ENCODE measurements at regions not wholly inside any gene's neighbourhood (a gene's known extent, or its start where the extent isn't known, plus 50 kb on each side); places are given as distances from the start of the nearest gene placed in this dataset.

GRCh38 chr10:128560993-128561392 is 434.8 kb upstream of the MKI67 start:
- DNase-seq (ENCODE audit: low read depth) = no peak

- DNase-seq (ENCODE audit: low read depth) = no peak
Observed at GRCh38 chr10:128563387-128563786, 437.2 kb upstream of the MKI67 start.

GRCh38 chr10:128563904-128564303 is 437.7 kb upstream of the MKI67 start:
- DNase-seq (ENCODE audit: low read depth) = no peak

- no peak for DNase-seq (ENCODE audit: low read depth)
Observed at GRCh38 chr10:128566361-128566968, 440.2 kb upstream of the MKI67 start.

- DNase-seq (ENCODE audit: low read depth) = no peak
Observed at GRCh38 chr10:128567551-128567950, 441.3 kb upstream of the MKI67 start.

- no peak for DNase-seq (ENCODE audit: low read depth)
Observed at GRCh38 chr10:128568041-128568440, 441.8 kb upstream of the MKI67 start.

- DNase-seq (ENCODE audit: low read depth) = no peak
Observed at GRCh38 chr10:128568491-128568890, 442.3 kb upstream of the MKI67 start.

- no peak for DNase-seq (ENCODE audit: low read depth)
Observed at GRCh38 chr10:128568990-128569945, 443.0 kb upstream of the MKI67 start.

- DNase-seq (ENCODE audit: low read depth) = no peak
Observed at GRCh38 chr10:128570319-128570995, 444.2 kb upstream of the MKI67 start.

- no peak for DNase-seq (ENCODE audit: low read depth)
Observed at GRCh38 chr10:128571071-128571470, 444.8 kb upstream of the MKI67 start.

GRCh38 chr10:128571745-128572144 is 445.5 kb upstream of the MKI67 start:
- no peak for DNase-seq (ENCODE audit: low read depth)

GRCh38 chr10:128572696-128573095 is 446.5 kb upstream of the MKI67 start:
- DNase-seq (ENCODE audit: low read depth) = no peak

GRCh38 chr10:128573281-128573845 is 447.1 kb upstream of the MKI67 start:
- DNase-seq (ENCODE audit: low read depth) = no peak

GRCh38 chr10:128573986-128574385 is 447.8 kb upstream of the MKI67 start:
- DNase-seq (ENCODE audit: low read depth) = no peak

- no peak for DNase-seq (ENCODE audit: low read depth)
Observed at GRCh38 chr10:128574581-128575210, 448.5 kb upstream of the MKI67 start.

GRCh38 chr10:128575761-128576160 is 449.5 kb upstream of the MKI67 start:
- no peak for DNase-seq (ENCODE audit: low read depth)

GRCh38 chr10:128576336-128576735 is 450.1 kb upstream of the MKI67 start:
- no peak for DNase-seq (ENCODE audit: low read depth)

GRCh38 chr10:128576943-128577670 is 450.9 kb upstream of the MKI67 start:
- DNase-seq (ENCODE audit: low read depth) = no peak

GRCh38 chr10:128577958-128578750 is 451.9 kb upstream of the MKI67 start:
- no peak for DNase-seq (ENCODE audit: low read depth)

- no peak for DNase-seq (ENCODE audit: low read depth)
Observed at GRCh38 chr10:128578766-128579165, 452.5 kb upstream of the MKI67 start.
